IMR-90 (cell line): ENCODE measurements at regions not wholly inside any gene's neighbourhood (a gene's known extent, or its start where the extent isn't known, plus 50 kb on each side); places are given as distances from the start of the nearest gene placed in this dataset.

Experiments
- ATAC-seq: fragments of 200-7000 bp; cut with Tn5 transposase; 2 replicates; pipeline ENCODE4 v1.9.1; 2020; ENCODE audit warnings: low read depth, mild to moderate bottlenecking, moderate library complexity
- BruUV-seq: library from RNA; stranded (reverse); fragments of 400-500 nt; replicated peaks from 2 replicates; lab custom pipeline; 2021; lab: Mats Ljungman, UMichigan
- CTCF ChIA-PET: fragments of 300-600 bp; formaldehyde crosslinking; extraction: SDS; loops from one replicate; lab custom pipeline; 2021; ENCODE audit warnings: antibody characterized with exemption; lab: Yijun Ruan, JAX
- POLR2A ChIA-PET: fragments of 300-600 bp; sonication (Branson Sonifier 250); formaldehyde crosslinking; loops from one replicate; lab custom pipeline; 2022; ENCODE audit warnings: antibody characterized with exemption; ENCODE audit not compliant: unreplicated experiment; lab: Charles Lee
- DNase-seq: peaks from one replicate; pipeline ENCODE4 v3.0.0; 2013
- H2AFZ ChIP-seq: replicated peaks from 2 replicates; pipeline ENCODE3; 2013; ENCODE audit warnings: low read length, mild to moderate bottlenecking; ENCODE audit not compliant: poor library complexity
- H2AK5ac ChIP-seq: 2 replicates; pipeline ENCODE4 v1.6.1; 2013; ENCODE audit warnings: low read depth, low read length, inconsistent platforms
- H2AK9ac ChIP-seq: replicated peaks from 2 replicates; pipeline ENCODE3; 2013; ENCODE audit warnings: mild to moderate bottlenecking, low read depth, low read length, moderate library complexity; ENCODE audit not compliant: poor library complexity
- H2BK120ac ChIP-seq: 2 replicates; pipeline ENCODE4 v1.6.1; 2013; ENCODE audit warnings: low read depth, low read length, inconsistent platforms
- H2BK15ac ChIP-seq: 3 replicates; pipeline ENCODE4 v1.6.1; 2013; ENCODE audit warnings: low read depth, low read length, inconsistent platforms
- H2BK20ac ChIP-seq: 2 replicates; pipeline ENCODE4 v1.6.1; 2013; ENCODE audit warnings: low read depth, mild to moderate bottlenecking, inconsistent platforms, low read length, moderate library complexity
- H2BK5ac ChIP-seq: 2 replicates; pipeline ENCODE4 v1.6.1; 2013; ENCODE audit warnings: mild to moderate bottlenecking, low read depth, low read length, inconsistent platforms; ENCODE audit not compliant: poor library complexity, severe bottlenecking
- H3K14ac ChIP-seq: replicated peaks from 2 replicates; pipeline ENCODE4 v1.6.1; 2013; ENCODE audit warnings: low read depth, low read length, inconsistent platforms
- H3K18ac ChIP-seq: 2 replicates; pipeline ENCODE4 v1.6.1; 2013; ENCODE audit warnings: low read depth, low read length, control low read depth
- H3K23ac ChIP-seq: 2 replicates; pipeline ENCODE4 v1.6.1; 2013; ENCODE audit warnings: low read depth, low read length, inconsistent platforms
- H3K27ac ChIP-seq: 2 replicates; pipeline ENCODE4 v1.5.1; 2013; ENCODE audit warnings: mild to moderate bottlenecking, control low read depth, low read length; ENCODE audit not compliant: insufficient read depth
- H3K27me3 ChIP-seq: 2 replicates; pipeline ENCODE4 v1.6.1; 2013; ENCODE audit warnings: low read length; ENCODE audit not compliant: control insufficient read depth, insufficient read depth
- H3K36me3 ChIP-seq: 2 replicates; pipeline ENCODE4 v1.6.1; 2013; ENCODE audit warnings: low read length, mixed read lengths; ENCODE audit not compliant: control insufficient read depth, insufficient read depth
- H3K4ac ChIP-seq: 2 replicates; pipeline ENCODE4 v1.6.1; 2013; ENCODE audit warnings: low read depth, low read length, inconsistent platforms
- H3K4me1 ChIP-seq: 2 replicates; pipeline ENCODE4 v1.6.1; 2013; ENCODE audit warnings: low read length, mixed read lengths; ENCODE audit not compliant: control insufficient read depth, insufficient read depth
- H3K4me2 ChIP-seq: 2 replicates; pipeline ENCODE4 v1.6.1; 2013; ENCODE audit warnings: low read depth, mild to moderate bottlenecking, control low read depth, low read length, moderate library complexity
- H3K4me3 ChIP-seq: 2 replicates; pipeline ENCODE4 v1.5.1; 2013; ENCODE audit warnings: low read depth, mild to moderate bottlenecking, control low read depth, low read length, moderate library complexity; ENCODE audit not compliant: insufficient read depth
- H3K56ac ChIP-seq: 2 replicates; pipeline ENCODE4 v1.6.1; 2013; ENCODE audit warnings: low read length, inconsistent platforms; ENCODE audit not compliant: insufficient read depth; ENCODE audit errors: extremely low read depth
- H3K79me1 ChIP-seq, 2 experiments: 2 replicates each; pipeline ENCODE4 v1.6.1; 2013; ENCODE audit warnings: low read length in 2 of 2, inconsistent platforms in 1 of 2, low read depth in 1 of 2
- H3K9ac ChIP-seq: 2 replicates; pipeline ENCODE4 v1.6.1; 2013; ENCODE audit warnings: low read depth, low read length, control low read depth
- H3K9me1 ChIP-seq: 2 replicates; pipeline ENCODE4 v1.6.1; 2013; ENCODE audit warnings: low read length, inconsistent platforms; ENCODE audit not compliant: insufficient read depth
- H3K9me3 ChIP-seq: 2 replicates; pipeline ENCODE4 v1.6.1; 2013; ENCODE audit warnings: low read length; ENCODE audit not compliant: control insufficient read depth, insufficient read depth
- H4K20me1 ChIP-seq: 2 replicates; pipeline ENCODE4 v1.6.1; 2013; ENCODE audit warnings: low read length, inconsistent platforms; ENCODE audit not compliant: insufficient read depth
- H4K5ac ChIP-seq: 2 replicates; pipeline ENCODE4 v1.6.1; 2013; ENCODE audit warnings: mild to moderate bottlenecking, low read depth, low read length, control low read depth
- H4K8ac ChIP-seq, 2 experiments: 2 replicates each; pipeline ENCODE4 v1.6.1; 2013; ENCODE audit warnings: low read depth in 2 of 2, low read length in 2 of 2, control low read depth in 1 of 2, inconsistent platforms in 1 of 2
- H4K91ac ChIP-seq: 2 replicates; pipeline ENCODE4 v1.6.1; 2013; ENCODE audit warnings: low read depth, low read length, inconsistent platforms; ENCODE audit not compliant: insufficient read depth
- BHLHE40 ChIP-seq: fragments of 150-350 bp; IDR thresholded peaks from 2 replicates; pipeline ENCODE4 v1.6.1; 2016; ENCODE audit warnings: mild to moderate bottlenecking, low read depth, low read length
- CEBPB ChIP-seq: IDR thresholded peaks from 2 replicates; pipeline ENCODE4 v1.6.1; 2012; ENCODE audit warnings: low read depth, low read length, improper control_type of control experiment
- CHD1 ChIP-seq: IDR thresholded peaks from 2 replicates; pipeline ENCODE4 v1.6.1; 2012; ENCODE audit warnings: low read depth, low read length, improper control_type of control experiment
- FOS ChIP-seq: fragments of 150-350 bp; IDR thresholded peaks from 2 replicates; pipeline ENCODE4 v1.6.1; 2016; ENCODE audit warnings: low read depth, low read length
- MAFK ChIP-seq: IDR thresholded peaks from 2 replicates; pipeline ENCODE4 v1.6.1; 2012; ENCODE audit warnings: low read depth, low read length, improper control_type of control experiment
- MXI1 ChIP-seq: IDR thresholded peaks from 2 replicates; pipeline ENCODE4 v1.6.1; 2012; ENCODE audit warnings: low read depth, mild to moderate bottlenecking, low read length, moderate library complexity, borderline replicate concordance
- NFE2L2 ChIP-seq: fragments of 150-350 bp; IDR thresholded peaks from 2 replicates; pipeline ENCODE4 v1.6.1; 2016; ENCODE audit warnings: low read depth, mild to moderate bottlenecking, low read length
- POLR2A ChIP-seq: IDR thresholded peaks from 2 replicates; pipeline ENCODE4 v1.6.1; 2012; ENCODE audit warnings: mild to moderate bottlenecking, low read depth, low read length
- RFX5 ChIP-seq: IDR thresholded peaks from 2 replicates; pipeline ENCODE4 v1.8.0; 2012; ENCODE audit warnings: low read depth, mild to moderate bottlenecking, low read length, moderate library complexity
- WGBS, 2 experiments: methylation state at CpG; one replicate each; pipeline versions ENCODE4 v1.1.5 to v1.1.7; 2013; ENCODE audit warnings: missing lambda C conversion rate in 2 of 2; ENCODE audit not compliant: insufficient read length in 1 of 2; ENCODE audit errors: extremely low coverage in 2 of 2; 5-methylcytosine and 5-hydroxymethylcytosine counted together
- dilution Hi-C: fragments of 300-500 bp; cut with HindIII; formaldehyde crosslinking; loops from one replicate; pipeline ENCODE4 v1.14.3; 2018; ENCODE audit warnings: low sequenced_read_pairs; ENCODE audit not compliant: unreplicated experiment
- in situ Hi-C: fragments of 300-500 bp; cut with MboI; formaldehyde crosslinking; loops from 3 replicates; pipeline ENCODE4 v1.14.3; 2019; ENCODE audit warnings: low sequenced_read_pairs, inconsistent platforms, mixed read lengths
- intact Hi-C: fragments of 100-400 bp; cut with micrococcal nuclease; formaldehyde crosslinking; loops from 2 replicates; pipeline ENCODE4 v1.10.0; 2022
- TF ChIP-seq, protein P1 (sequence below): conservative IDR thresholded peaks from 2 replicates; pipeline ENCODE4 v1.5.1; 2012; ENCODE audit warnings: mild to moderate bottlenecking, low read depth, low read length, improper control_type of control experiment
- TF ChIP-seq, protein P2 (sequence below): fragments of 150-350 bp; IDR thresholded peaks from 2 replicates; pipeline ENCODE4 v1.6.1; 2016; ENCODE audit warnings: low read depth, mild to moderate bottlenecking, low read length, moderate library complexity, borderline replicate concordance

DNA sequence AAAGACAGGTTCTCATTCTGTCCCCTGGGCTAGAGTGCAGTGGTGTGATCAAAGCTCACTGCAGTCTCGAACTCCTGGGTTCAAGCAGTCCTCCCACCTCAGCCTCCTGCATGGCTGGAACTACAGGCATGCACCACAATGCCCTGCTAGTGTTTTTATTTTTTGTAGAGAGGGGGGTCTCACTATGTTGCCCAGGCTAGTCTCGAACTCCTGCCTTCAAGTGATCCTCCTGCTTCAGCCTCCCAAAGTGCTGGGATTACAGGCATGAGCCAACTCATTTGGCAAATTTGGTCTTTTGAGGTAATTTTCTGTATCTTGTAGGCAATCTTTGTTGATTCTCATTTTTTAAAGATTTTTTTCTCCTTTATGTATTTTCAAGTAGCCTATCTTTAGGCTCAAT lies 205.7 kb downstream of the ZIC5 start:
- DNase-seq = no peak
- POLR2A ChIA-PET = no interaction called here

More for the DNA sequence above, 205.7 kb downstream of the ZIC5 start:
- Histone ChIP-seq H4K5ac (no peak overlapping the region), H3K36me3 (no peaks in the 10 kb centered on the region), H4K91ac (no peak overlapping the region), H2BK5ac (no peak overlapping the region), H2BK20ac (no peak overlapping the region), H3K23ac (no peak overlapping the region), H3K27ac (no peak overlapping the region), H3K4me1 (no peaks in the 10 kb centered on the region), H3K9me1 (no peaks in the 10 kb centered on the region), H2AFZ (no peak overlapping the region), H2BK120ac (no peak overlapping the region), H4K8ac (no peak overlapping the region), H2AK5ac (no peak overlapping the region), H3K27me3 (no peaks in the 10 kb centered on the region), H3K79me1 (no peaks in the 10 kb centered on the region), H3K9me3 (no peaks in the 10 kb centered on the region; the same call in 1 of the 2 replicates), H3K4me2 (no peak overlapping the region), H3K9ac (no peak overlapping the region), H2BK15ac (no peak overlapping the region), H3K4ac (no peak overlapping the region), H2AK9ac (no peak overlapping the region), H3K4me3 (no peak overlapping the region), H3K56ac (no peak overlapping the region), H4K20me1 (no peaks in the 10 kb centered on the region), H3K18ac (no peak overlapping the region), H3K14ac (no peak overlapping the region)
- no peak for ATAC-seq
- CTCF ChIA-PET = no interaction called here
- TF ChIP-seq FOS (no peak), MAFK (no peak), NFE2L2 (no peak), BHLHE40 (no peak), CEBPB (no peak), CHD1 (no peak), POLR2A (no peak), MXI1 (no peak), RFX5 (no peak)
- TF ChIP-seq, protein P1, sequence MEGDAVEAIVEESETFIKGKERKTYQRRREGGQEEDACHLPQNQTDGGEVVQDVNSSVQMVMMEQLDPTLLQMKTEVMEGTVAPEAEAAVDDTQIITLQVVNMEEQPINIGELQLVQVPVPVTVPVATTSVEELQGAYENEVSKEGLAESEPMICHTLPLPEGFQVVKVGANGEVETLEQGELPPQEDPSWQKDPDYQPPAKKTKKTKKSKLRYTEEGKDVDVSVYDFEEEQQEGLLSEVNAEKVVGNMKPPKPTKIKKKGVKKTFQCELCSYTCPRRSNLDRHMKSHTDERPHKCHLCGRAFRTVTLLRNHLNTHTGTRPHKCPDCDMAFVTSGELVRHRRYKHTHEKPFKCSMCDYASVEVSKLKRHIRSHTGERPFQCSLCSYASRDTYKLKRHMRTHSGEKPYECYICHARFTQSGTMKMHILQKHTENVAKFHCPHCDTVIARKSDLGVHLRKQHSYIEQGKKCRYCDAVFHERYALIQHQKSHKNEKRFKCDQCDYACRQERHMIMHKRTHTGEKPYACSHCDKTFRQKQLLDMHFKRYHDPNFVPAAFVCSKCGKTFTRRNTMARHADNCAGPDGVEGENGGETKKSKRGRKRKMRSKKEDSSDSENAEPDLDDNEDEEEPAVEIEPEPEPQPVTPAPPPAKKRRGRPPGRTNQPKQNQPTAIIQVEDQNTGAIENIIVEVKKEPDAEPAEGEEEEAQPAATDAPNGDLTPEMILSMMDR = no peak
- TF ChIP-seq, protein P2, sequence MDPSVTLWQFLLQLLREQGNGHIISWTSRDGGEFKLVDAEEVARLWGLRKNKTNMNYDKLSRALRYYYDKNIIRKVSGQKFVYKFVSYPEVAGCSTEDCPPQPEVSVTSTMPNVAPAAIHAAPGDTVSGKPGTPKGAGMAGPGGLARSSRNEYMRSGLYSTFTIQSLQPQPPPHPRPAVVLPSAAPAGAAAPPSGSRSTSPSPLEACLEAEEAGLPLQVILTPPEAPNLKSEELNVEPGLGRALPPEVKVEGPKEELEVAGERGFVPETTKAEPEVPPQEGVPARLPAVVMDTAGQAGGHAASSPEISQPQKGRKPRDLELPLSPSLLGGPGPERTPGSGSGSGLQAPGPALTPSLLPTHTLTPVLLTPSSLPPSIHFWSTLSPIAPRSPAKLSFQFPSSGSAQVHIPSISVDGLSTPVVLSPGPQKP = no peak
- in situ Hi-C loops = no loop called here
- dilution Hi-C loops = no loop called here
- intact Hi-C loops = no loop called here
- WGBS, 2 experiments = no CpG with 5 or more reads among the region's 2 CpGs
- BruUV-seq = no TSS peak
